ENCODE measurements at regions not wholly inside any gene's neighbourhood (a gene's known extent, or its start where the extent isn't known, plus 50 kb on each side); places are given as distances from the start of the nearest gene placed in this dataset.

DNA sequence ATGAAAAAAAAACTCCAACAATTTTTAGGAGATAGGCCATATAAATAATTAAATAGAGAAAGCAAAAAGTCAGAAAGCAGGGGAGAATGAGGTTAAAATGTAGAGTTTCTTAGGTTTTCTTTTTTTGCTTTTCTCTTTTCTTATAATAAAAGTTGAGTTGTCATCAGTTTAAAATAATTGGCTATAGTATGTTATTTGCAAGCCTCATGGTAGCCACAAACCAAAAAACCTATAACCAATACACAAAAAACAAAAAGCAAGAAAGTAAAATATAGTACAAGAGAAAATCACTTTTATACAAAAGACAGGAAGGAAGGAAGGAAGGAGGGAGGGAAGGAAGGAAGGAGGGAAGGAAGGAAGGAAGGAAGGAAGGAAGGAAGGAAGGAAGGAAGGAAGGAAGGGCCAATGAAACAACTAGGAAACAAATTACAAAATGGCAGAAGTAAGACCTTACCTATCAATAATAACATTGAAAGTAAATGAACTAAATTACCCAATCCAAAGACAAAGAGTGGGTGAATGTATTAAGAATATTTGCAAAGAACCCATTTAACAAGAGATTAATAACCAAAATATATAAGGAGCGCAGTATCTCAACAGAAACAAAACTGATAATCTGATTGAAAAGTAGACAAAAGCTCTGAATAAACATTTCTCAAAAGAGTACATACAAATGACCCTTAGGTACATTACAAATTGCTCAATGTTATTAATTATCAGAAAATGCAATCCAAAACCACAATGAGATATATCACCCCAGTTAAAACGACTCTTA, 541.3 kb upstream of the LRRTM4 start:
- Mint-ChIP-seq H3K36me3 (no peaks in the 10 kb centered on the region), H3K27me3 (no peaks in the 10 kb centered on the region), H3K4me3 (no peak overlapping the region), H3K27ac (no peak overlapping the region), H3K9me3 (peaks cover 0 to 20% (median 4%) of the 10 kb centered on the region in 11 donors), H3K4me1 (no peaks in the 10 kb centered on the region)
- H3K9me3 ChIP-seq (ENCODE audit: control insufficient read depth in 2 of 3, low read length in 3 of 3) = peaks cover 0 to 7% (median 0%) of the 10 kb centered on the region in 3 experiments
- H3K27me3 ChIP-seq (ENCODE audit: control insufficient read depth in 2 of 2, insufficient read depth in 2 of 2, low read length in 2 of 2) = no peaks in the 10 kb centered on the region
- H3K36me3 ChIP-seq (ENCODE audit: control insufficient read depth in 2 of 3, insufficient read depth in 3 of 3, low read length in 3 of 3) = no peaks in the 10 kb centered on the region
- ChIA-PET CTCF (no interaction called here), POLR2A (no interaction called here)
- ATAC-seq = no peak
- no peak for DNase-seq
- H3K4me3 ChIP-seq (ENCODE audit: low read length) = no peak overlapping the region
- intact Hi-C loops (cut with micrococcal nuclease) = no loop called here
- H3K4me1 ChIP-seq (ENCODE audit: control insufficient read depth in 2 of 2, insufficient read depth in 2 of 2, low read length in 2 of 2) = no peaks in the 10 kb centered on the region
- no peak overlapping the region for H3K27ac ChIP-seq (ENCODE audit: low read depth, low read length)

DNA sequence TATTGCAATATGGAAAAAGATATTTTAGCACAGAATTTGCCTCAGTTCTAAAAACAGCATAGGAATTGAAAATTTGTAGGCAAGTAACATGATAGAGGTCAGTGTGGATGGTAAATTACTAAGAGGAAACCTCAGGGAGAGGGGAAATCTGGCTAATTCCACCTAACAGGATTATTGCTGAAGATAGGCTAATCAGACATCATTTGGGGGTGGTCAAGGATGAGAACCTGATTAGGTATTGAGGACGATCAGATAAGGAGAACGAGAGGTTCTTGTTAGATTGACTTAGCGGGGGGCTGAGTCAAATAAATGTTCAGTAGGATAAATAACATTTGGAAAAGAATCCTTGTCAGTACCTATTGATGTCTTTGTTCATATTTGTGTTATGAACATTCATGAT, 543.2 kb upstream of the LRRTM4 start:
- no peak overlapping the region for H3K27ac Mint-ChIP-seq
- DNase-seq (no peak), ATAC-seq (no peak)
- no peaks in the 10 kb centered on the region for H3K9me3 ChIP-seq (ENCODE audit: control insufficient read depth in 2 of 3, low read length in 3 of 3)
- H3K4me1 ChIP-seq (ENCODE audit: control insufficient read depth in 2 of 2, insufficient read depth in 2 of 2, low read length in 2 of 2) = no peaks in the 10 kb centered on the region
- CTCF ChIA-PET = no interaction called here
- peaks cover 0 to 20% (median 3%) of the 10 kb centered on the region in 11 donors for H3K9me3 Mint-ChIP-seq
- no peak overlapping the region for H3K4me3 Mint-ChIP-seq
- H3K27me3 ChIP-seq (ENCODE audit: control insufficient read depth in 2 of 2, insufficient read depth in 2 of 2, low read length in 2 of 2) = no peaks in the 10 kb centered on the region
- H3K36me3 ChIP-seq (ENCODE audit: control insufficient read depth in 2 of 3, insufficient read depth in 3 of 3, low read length in 3 of 3) = no peaks in the 10 kb centered on the region
- H3K27ac ChIP-seq (ENCODE audit: low read depth, low read length) = no peak overlapping the region
- H3K27me3 Mint-ChIP-seq = no peaks in the 10 kb centered on the region
- H3K4me3 ChIP-seq (ENCODE audit: low read length) = no peak overlapping the region
- no peaks in the 10 kb centered on the region for H3K4me1 Mint-ChIP-seq
- intact Hi-C loops (cut with micrococcal nuclease) = no loop called here
- no peaks in the 10 kb centered on the region for H3K36me3 Mint-ChIP-seq
- POLR2A ChIA-PET = no interaction called here

DNA sequence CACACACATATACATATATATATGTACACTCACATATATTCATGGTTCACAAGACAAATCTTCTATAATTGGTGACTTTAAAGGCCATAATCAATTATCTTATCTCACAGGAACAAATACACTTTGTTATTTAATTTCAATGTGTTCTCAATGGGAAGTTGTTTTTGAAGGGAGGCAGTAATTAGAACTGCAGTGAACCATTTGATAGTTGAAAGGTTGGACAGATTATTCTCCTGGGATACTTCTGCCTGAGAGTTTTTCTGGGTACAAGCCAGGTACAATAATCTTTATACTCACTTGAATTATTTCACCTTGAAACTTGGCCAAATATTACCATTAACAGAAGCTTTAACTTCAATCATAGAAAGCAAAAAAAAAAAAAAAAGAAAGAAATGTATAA, 546.6 kb upstream of the LRRTM4 start:
- H3K4me3 Mint-ChIP-seq = no peak overlapping the region
- CTCF ChIA-PET = no interaction called here
- no peaks in the 10 kb centered on the region for H3K36me3 Mint-ChIP-seq
- DNase-seq (no peak), ATAC-seq (no peak)
- Histone ChIP-seq H3K9me3 (ENCODE audit: control insufficient read depth in 2 of 3, low read length in 3 of 3) (no peaks in the 10 kb centered on the region), H3K4me3 (ENCODE audit: low read length) (no peak overlapping the region), H3K27me3 (ENCODE audit: control insufficient read depth in 2 of 2, insufficient read depth in 2 of 2, low read length in 2 of 2) (no peaks in the 10 kb centered on the region), H3K27ac (ENCODE audit: low read depth, low read length) (no peak overlapping the region), H3K36me3 (ENCODE audit: control insufficient read depth in 2 of 3, insufficient read depth in 3 of 3, low read length in 3 of 3) (no peaks in the 10 kb centered on the region), H3K4me1 (ENCODE audit: control insufficient read depth in 2 of 2, insufficient read depth in 2 of 2, low read length in 2 of 2) (no peaks in the 10 kb centered on the region)
- peaks cover 0 to 6% (median 0%) of the 10 kb centered on the region in 11 donors for H3K9me3 Mint-ChIP-seq
- intact Hi-C loops (cut with micrococcal nuclease) = no loop called here
- H3K27ac Mint-ChIP-seq = no peak overlapping the region
- POLR2A ChIA-PET = no interaction called here
- no peaks in the 10 kb centered on the region for H3K27me3 Mint-ChIP-seq
- H3K4me1 Mint-ChIP-seq = no peaks in the 10 kb centered on the region

DNA sequence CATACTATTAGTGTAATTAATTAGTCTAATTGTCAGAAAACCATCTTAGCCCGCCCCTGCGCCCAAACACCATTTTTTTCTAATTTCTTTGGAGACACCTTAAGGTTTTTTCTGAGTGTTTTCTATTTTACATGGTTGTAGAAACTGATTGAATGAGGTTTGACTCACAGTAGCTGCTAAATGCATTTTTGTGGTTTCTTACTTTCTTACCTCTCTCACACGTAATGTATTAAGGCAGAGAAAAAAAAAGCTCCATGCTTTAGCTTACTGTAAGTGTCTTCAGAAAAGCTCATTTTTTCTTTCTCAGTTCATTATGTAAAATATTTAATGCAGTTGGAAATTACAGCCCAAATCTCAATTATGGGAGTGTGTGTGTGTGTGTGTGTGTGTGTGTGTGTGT, 548.5 kb upstream of the LRRTM4 start:
- DNase-seq (no peak), ATAC-seq (no peak)
- H3K27ac ChIP-seq (ENCODE audit: low read depth, low read length) = no peak overlapping the region
- no peaks in the 10 kb centered on the region for H3K9me3 ChIP-seq (ENCODE audit: control insufficient read depth in 2 of 3, low read length in 3 of 3)
- Mint-ChIP-seq H3K27me3 (no peaks in the 10 kb centered on the region), H3K9me3 (peaks cover 0 to 16% (median 2%) of the 10 kb centered on the region in 11 donors), H3K4me1 (no peaks in the 10 kb centered on the region), H3K36me3 (no peaks in the 10 kb centered on the region), H3K4me3 (no peak overlapping the region), H3K27ac (no peak overlapping the region)
- POLR2A ChIA-PET = no interaction called here
- no peaks in the 10 kb centered on the region for H3K27me3 ChIP-seq (ENCODE audit: control insufficient read depth in 2 of 2, insufficient read depth in 2 of 2, low read length in 2 of 2)
- H3K4me1 ChIP-seq (ENCODE audit: control insufficient read depth in 2 of 2, insufficient read depth in 2 of 2, low read length in 2 of 2) = no peaks in the 10 kb centered on the region
- CTCF ChIA-PET = interaction anchor here (0.6 kb wide), 1 partner anchor 59 kb away, joined by 3 read pairs; no protein-coding TSS in a partner anchor
- H3K4me3 ChIP-seq (ENCODE audit: low read length) = no peak overlapping the region
- intact Hi-C loops (cut with micrococcal nuclease) = no loop called here
- no peaks in the 10 kb centered on the region for H3K36me3 ChIP-seq (ENCODE audit: control insufficient read depth in 2 of 3, insufficient read depth in 3 of 3, low read length in 3 of 3)

DNA sequence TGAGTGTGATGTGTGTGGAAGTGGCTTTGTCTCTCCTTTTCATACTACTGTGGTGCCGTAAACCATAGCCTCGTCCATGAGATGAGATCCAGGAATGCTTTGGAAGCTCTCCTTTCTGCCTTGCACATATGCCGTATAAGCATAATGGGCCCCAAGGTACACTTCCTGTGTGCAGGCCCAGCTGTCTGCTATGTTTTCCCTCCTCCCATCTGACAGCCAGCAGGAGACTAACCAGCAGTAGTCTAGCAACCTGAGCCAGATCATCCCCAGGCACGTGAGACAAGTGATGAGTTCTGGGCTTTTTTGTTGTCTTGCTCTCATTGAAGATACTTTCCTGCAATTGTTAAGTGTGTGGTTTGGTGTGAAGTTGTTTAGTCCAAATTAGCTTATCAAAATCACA, 555.5 kb upstream of the LRRTM4 start:
- no peak for DNase-seq
- Histone ChIP-seq H3K27ac (ENCODE audit: low read depth, low read length) (no peak overlapping the region), H3K4me1 (ENCODE audit: control insufficient read depth in 2 of 2, insufficient read depth in 2 of 2, low read length in 2 of 2) (no peaks in the 10 kb centered on the region), H3K36me3 (ENCODE audit: control insufficient read depth in 2 of 3, insufficient read depth in 3 of 3, low read length in 3 of 3) (no peaks in the 10 kb centered on the region), H3K9me3 (ENCODE audit: control insufficient read depth in 2 of 3, low read length in 3 of 3) (no peaks in the 10 kb centered on the region), H3K4me3 (ENCODE audit: low read length) (no peak overlapping the region), H3K27me3 (ENCODE audit: control insufficient read depth in 2 of 2, insufficient read depth in 2 of 2, low read length in 2 of 2) (no peaks in the 10 kb centered on the region)
- ATAC-seq = no peak
- ChIA-PET POLR2A (no interaction called here), CTCF (no interaction called here)
- Mint-ChIP-seq H3K4me3 (no peak overlapping the region), H3K36me3 (no peaks in the 10 kb centered on the region), H3K27me3 (no peaks in the 10 kb centered on the region), H3K4me1 (no peaks in the 10 kb centered on the region), H3K27ac (no peak overlapping the region), H3K9me3 (peaks cover 0 to 28% (median 13%) of the 10 kb centered on the region in 11 donors)
- intact Hi-C loops (cut with micrococcal nuclease) = no loop called here

DNA sequence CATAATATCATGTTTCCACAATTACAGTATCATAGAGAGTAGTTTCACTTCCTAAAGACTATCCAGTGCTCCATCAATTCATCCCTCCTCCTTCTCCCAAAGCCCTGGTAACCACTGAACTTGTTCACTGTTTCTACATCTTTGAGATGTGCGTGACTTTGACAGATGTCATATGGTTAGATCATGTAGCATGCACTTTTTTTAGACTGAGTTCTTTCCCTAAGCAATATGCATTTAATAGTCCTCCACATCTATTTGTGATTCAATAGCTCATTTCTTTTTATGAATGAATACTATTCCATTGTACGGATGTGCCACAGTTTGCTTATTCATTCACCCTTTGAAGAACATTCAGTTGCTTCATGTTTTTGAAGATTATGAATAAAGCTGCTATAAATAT, 560.4 kb upstream of the LRRTM4 start:
- H3K36me3 Mint-ChIP-seq = no peaks in the 10 kb centered on the region
- Histone ChIP-seq H3K4me3 (ENCODE audit: low read length) (no peak overlapping the region), H3K9me3 (ENCODE audit: control insufficient read depth in 2 of 3, low read length in 3 of 3) (peaks cover 0 to 5% (median 0%) of the 10 kb centered on the region in 3 experiments), H3K36me3 (ENCODE audit: control insufficient read depth in 2 of 3, insufficient read depth in 3 of 3, low read length in 3 of 3) (no peaks in the 10 kb centered on the region), H3K27me3 (ENCODE audit: control insufficient read depth in 2 of 2, insufficient read depth in 2 of 2, low read length in 2 of 2) (no peaks in the 10 kb centered on the region), H3K27ac (ENCODE audit: low read depth, low read length) (no peak overlapping the region), H3K4me1 (ENCODE audit: control insufficient read depth in 2 of 2, insufficient read depth in 2 of 2, low read length in 2 of 2) (no peaks in the 10 kb centered on the region)
- H3K4me1 Mint-ChIP-seq = no peaks in the 10 kb centered on the region
- H3K4me3 Mint-ChIP-seq = no peak overlapping the region
- no peak for ATAC-seq
- H3K27me3 Mint-ChIP-seq = no peaks in the 10 kb centered on the region
- H3K27ac Mint-ChIP-seq = no peak overlapping the region
- no peak for DNase-seq
- intact Hi-C loops (cut with micrococcal nuclease) = no loop called here
- H3K9me3 Mint-ChIP-seq = peaks cover 4 to 52% (median 13%) of the 10 kb centered on the region in 11 donors
- CTCF ChIA-PET = no interaction called here
- POLR2A ChIA-PET = no interaction called here

DNA sequence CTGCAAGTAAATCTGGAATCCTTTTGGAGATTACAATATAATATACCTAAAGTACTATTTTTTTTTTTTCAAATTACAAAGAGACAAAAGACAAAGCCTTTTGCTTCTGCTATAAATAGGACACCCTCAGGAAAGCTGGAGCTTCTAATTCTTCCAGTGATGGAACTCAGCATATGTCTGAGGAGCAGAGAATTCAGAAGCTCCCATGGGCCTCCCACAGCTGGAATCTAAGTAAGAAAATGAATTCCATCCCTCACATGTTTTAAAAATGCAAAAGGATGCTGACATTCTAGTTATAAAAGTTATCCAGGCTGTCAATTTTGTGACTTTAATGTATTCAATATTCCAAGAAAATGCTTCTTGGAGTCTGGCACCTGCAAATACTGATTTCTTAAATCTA, 571.3 kb upstream of the LRRTM4 start:
- ChIA-PET POLR2A (no interaction called here), CTCF (no interaction called here)
- no peak overlapping the region for H3K27ac ChIP-seq (ENCODE audit: low read depth, low read length)

More for the DNA sequence above, 571.3 kb upstream of the LRRTM4 start:
- no peak for ATAC-seq
- H3K27me3 ChIP-seq (ENCODE audit: control insufficient read depth in 2 of 2, insufficient read depth in 2 of 2, low read length in 2 of 2) = no peaks in the 10 kb centered on the region
- H3K4me1 Mint-ChIP-seq = no peaks in the 10 kb centered on the region
- H3K36me3 Mint-ChIP-seq = no peaks in the 10 kb centered on the region
- no peaks in the 10 kb centered on the region for H3K9me3 ChIP-seq (ENCODE audit: control insufficient read depth in 2 of 3, low read length in 3 of 3)
- intact Hi-C loops (cut with micrococcal nuclease) = no loop called here
- H3K9me3 Mint-ChIP-seq = peaks cover 0 to 20% (median 4%) of the 10 kb centered on the region in 11 donors
- H3K4me3 ChIP-seq (ENCODE audit: low read length) = no peak overlapping the region
- H3K4me3 Mint-ChIP-seq = no peak overlapping the region
- no peaks in the 10 kb centered on the region for H3K36me3 ChIP-seq (ENCODE audit: control insufficient read depth in 2 of 3, insufficient read depth in 3 of 3, low read length in 3 of 3)
- no peaks in the 10 kb centered on the region for H3K27me3 Mint-ChIP-seq
- no peak for DNase-seq
- no peak overlapping the region for H3K27ac Mint-ChIP-seq
- no peaks in the 10 kb centered on the region for H3K4me1 ChIP-seq (ENCODE audit: control insufficient read depth in 2 of 2, insufficient read depth in 2 of 2, low read length in 2 of 2)
